ENCODE measurements at regions not wholly inside any gene's neighbourhood (a gene's known extent, or its start where the extent isn't known, plus 50 kb on each side); places are given as distances from the start of the nearest gene placed in this dataset.

GRCh38 chr6:120357447-120357846 lies 976.8 kb downstream of the TBC1D32 start:
- peaks cover 6% of the 10 kb centered on the region for H3K9me3 ChIP-seq (ENCODE audit: control insufficient read depth, low read depth, low read length)
- H3K27me3 ChIP-seq (ENCODE audit: control insufficient read depth, insufficient read depth, low read length), result no peaks in the 10 kb centered on the region
- no peak overlapping the region for H3K9ac ChIP-seq (ENCODE audit: low read length)
- H3K4me1 ChIP-seq (ENCODE audit: control insufficient read depth, low read depth, low read length), result peaks cover 5% of the 10 kb centered on the region
- H3K36me3 ChIP-seq (ENCODE audit: control insufficient read depth, low read depth, low read length), result no peaks in the 10 kb centered on the region
- no peak overlapping the region for H3K27ac ChIP-seq (ENCODE audit: low read length)
- H3K4me3 ChIP-seq (ENCODE audit: low read length), result no peak overlapping the region

- Histone ChIP-seq H3K4me1 (ENCODE audit: control insufficient read depth, low read depth, low read length) (peaks cover 5% of the 10 kb centered on the region), H3K4me3 (ENCODE audit: low read length) (no peak overlapping the region), H3K36me3 (ENCODE audit: control insufficient read depth, low read depth, low read length) (no peaks in the 10 kb centered on the region), H3K27me3 (ENCODE audit: control insufficient read depth, insufficient read depth, low read length) (no peaks in the 10 kb centered on the region), H3K9ac (ENCODE audit: low read length) (no peak overlapping the region), H3K9me3 (ENCODE audit: control insufficient read depth, low read depth, low read length) (peaks cover 6% of the 10 kb centered on the region), H3K27ac (ENCODE audit: low read length) (no peak overlapping the region)
These were observed 978.5 kb downstream of the TBC1D32 start for GRCh38 chr6:120355822-120356221.

GRCh38 chr6:120354452-120355098 lies 979.7 kb downstream of the TBC1D32 start:
- Histone ChIP-seq H3K36me3 (ENCODE audit: control insufficient read depth, low read depth, low read length) (no peaks in the 10 kb centered on the region), H3K9ac (ENCODE audit: low read length) (no peak overlapping the region), H3K9me3 (ENCODE audit: control insufficient read depth, low read depth, low read length) (peaks cover 6% of the 10 kb centered on the region), H3K27ac (ENCODE audit: low read length) (no peak overlapping the region), H3K4me3 (ENCODE audit: low read length) (no peak overlapping the region), H3K4me1 (ENCODE audit: control insufficient read depth, low read depth, low read length) (peaks cover 5% of the 10 kb centered on the region), H3K27me3 (ENCODE audit: control insufficient read depth, insufficient read depth, low read length) (no peaks in the 10 kb centered on the region)

GRCh38 chr6:120352491-120352890 lies 981.8 kb downstream of the TBC1D32 start:
- no peaks in the 10 kb centered on the region for H3K36me3 ChIP-seq (ENCODE audit: control insufficient read depth, low read depth, low read length)
- no peak overlapping the region for H3K9ac ChIP-seq (ENCODE audit: low read length)
- H3K9me3 ChIP-seq (ENCODE audit: control insufficient read depth, low read depth, low read length), result no peaks in the 10 kb centered on the region
- no peak overlapping the region for H3K27ac ChIP-seq (ENCODE audit: low read length)
- peaks cover 5% of the 10 kb centered on the region for H3K4me1 ChIP-seq (ENCODE audit: control insufficient read depth, low read depth, low read length)
- no peaks in the 10 kb centered on the region for H3K27me3 ChIP-seq (ENCODE audit: control insufficient read depth, insufficient read depth, low read length)
- H3K4me3 ChIP-seq (ENCODE audit: low read length), result no peak overlapping the region

- Histone ChIP-seq H3K4me3 (ENCODE audit: low read length) (no peak overlapping the region), H3K36me3 (ENCODE audit: control insufficient read depth, low read depth, low read length) (no peaks in the 10 kb centered on the region), H3K4me1 (ENCODE audit: control insufficient read depth, low read depth, low read length) (peaks cover 5% of the 10 kb centered on the region), H3K9me3 (ENCODE audit: control insufficient read depth, low read depth, low read length) (no peaks in the 10 kb centered on the region), H3K27me3 (ENCODE audit: control insufficient read depth, insufficient read depth, low read length) (no peaks in the 10 kb centered on the region), H3K9ac (ENCODE audit: low read length) (no peak overlapping the region), H3K27ac (ENCODE audit: low read length) (no peak overlapping the region)
These were observed 985.4 kb downstream of the TBC1D32 start for GRCh38 chr6:120348926-120349325.

- no peaks in the 10 kb centered on the region for H3K27me3 ChIP-seq (ENCODE audit: control insufficient read depth, insufficient read depth, low read length)
- H3K4me3 ChIP-seq (ENCODE audit: low read length), result no peak overlapping the region
- no peaks in the 10 kb centered on the region for H3K36me3 ChIP-seq (ENCODE audit: control insufficient read depth, low read depth, low read length)
- no peak overlapping the region for H3K27ac ChIP-seq (ENCODE audit: low read length)
- no peaks in the 10 kb centered on the region for H3K4me1 ChIP-seq (ENCODE audit: control insufficient read depth, low read depth, low read length)
- no peak overlapping the region for H3K9ac ChIP-seq (ENCODE audit: low read length)
- no peaks in the 10 kb centered on the region for H3K9me3 ChIP-seq (ENCODE audit: control insufficient read depth, low read depth, low read length)
These were observed 979.0 kb upstream of the MAN1A1 start for GRCh38 chr6:120328521-120328920.

GRCh38 chr6:120320481-120321162 lies 971.1 kb upstream of the MAN1A1 start:
- no peaks in the 10 kb centered on the region for H3K9me3 ChIP-seq (ENCODE audit: control insufficient read depth, low read depth, low read length)
- H3K27me3 ChIP-seq (ENCODE audit: control insufficient read depth, insufficient read depth, low read length), result no peaks in the 10 kb centered on the region
- no peak overlapping the region for H3K9ac ChIP-seq (ENCODE audit: low read length)
- H3K4me3 ChIP-seq (ENCODE audit: low read length), result no peak overlapping the region
- H3K27ac ChIP-seq (ENCODE audit: low read length), result no peak overlapping the region
- no peaks in the 10 kb centered on the region for H3K36me3 ChIP-seq (ENCODE audit: control insufficient read depth, low read depth, low read length)
- H3K4me1 ChIP-seq (ENCODE audit: control insufficient read depth, low read depth, low read length), result no peaks in the 10 kb centered on the region

- H3K4me3 ChIP-seq (ENCODE audit: low read length), result no peak overlapping the region
These were observed 954.7 kb upstream of the MAN1A1 start for GRCh38 chr6:120304223-120304622.

GRCh38 chr6:120303527-120303926 lies 954.0 kb upstream of the MAN1A1 start:
- H3K36me3 ChIP-seq (ENCODE audit: control insufficient read depth, low read depth, low read length), result no peaks in the 10 kb centered on the region
- no peak overlapping the region for H3K27ac ChIP-seq (ENCODE audit: low read length)
- H3K9me3 ChIP-seq (ENCODE audit: control insufficient read depth, low read depth, low read length), result no peaks in the 10 kb centered on the region

More at GRCh38 chr6:120304223-120304622, 954.7 kb upstream of the MAN1A1 start:
- Histone ChIP-seq H3K27ac (ENCODE audit: low read length) (no peak overlapping the region), H3K9me3 (ENCODE audit: control insufficient read depth, low read depth, low read length) (no peaks in the 10 kb centered on the region), H3K36me3 (ENCODE audit: control insufficient read depth, low read depth, low read length) (no peaks in the 10 kb centered on the region), H3K27me3 (ENCODE audit: control insufficient read depth, insufficient read depth, low read length) (no peaks in the 10 kb centered on the region), H3K4me1 (ENCODE audit: control insufficient read depth, low read depth, low read length) (no peaks in the 10 kb centered on the region), H3K9ac (ENCODE audit: low read length) (no peak overlapping the region)

GRCh38 chr6:120302041-120302440 lies 952.5 kb upstream of the MAN1A1 start:
- Histone ChIP-seq H3K4me1 (ENCODE audit: control insufficient read depth, low read depth, low read length) (peaks cover 7% of the 10 kb centered on the region), H3K27ac (ENCODE audit: low read length) (no peak overlapping the region), H3K9me3 (ENCODE audit: control insufficient read depth, low read depth, low read length) (no peaks in the 10 kb centered on the region), H3K9ac (ENCODE audit: low read length) (no peak overlapping the region), H3K4me3 (ENCODE audit: low read length) (no peak overlapping the region), H3K27me3 (ENCODE audit: control insufficient read depth, insufficient read depth, low read length) (no peaks in the 10 kb centered on the region), H3K36me3 (ENCODE audit: control insufficient read depth, low read depth, low read length) (no peaks in the 10 kb centered on the region)

More at GRCh38 chr6:120303527-120303926, 954.0 kb upstream of the MAN1A1 start:
- Histone ChIP-seq H3K27me3 (ENCODE audit: control insufficient read depth, insufficient read depth, low read length) (no peaks in the 10 kb centered on the region), H3K4me1 (ENCODE audit: control insufficient read depth, low read depth, low read length) (no peaks in the 10 kb centered on the region), H3K9ac (ENCODE audit: low read length) (no peak overlapping the region), H3K4me3 (ENCODE audit: low read length) (no peak overlapping the region)

- Histone ChIP-seq H3K4me3 (ENCODE audit: low read length) (no peak overlapping the region), H3K9me3 (ENCODE audit: control insufficient read depth, low read depth, low read length) (no peaks in the 10 kb centered on the region), H3K9ac (ENCODE audit: low read length) (no peak overlapping the region), H3K27me3 (ENCODE audit: control insufficient read depth, insufficient read depth, low read length) (no peaks in the 10 kb centered on the region), H3K27ac (ENCODE audit: low read length) (no peak overlapping the region), H3K36me3 (ENCODE audit: control insufficient read depth, low read depth, low read length) (no peaks in the 10 kb centered on the region), H3K4me1 (ENCODE audit: control insufficient read depth, low read depth, low read length) (no peaks in the 10 kb centered on the region)
These were observed 941.4 kb upstream of the MAN1A1 start for GRCh38 chr6:120290964-120291363.

GRCh38 chr6:120282005-120282404 lies 932.4 kb upstream of the MAN1A1 start:
- Histone ChIP-seq H3K9me3 (ENCODE audit: control insufficient read depth, low read depth, low read length) (no peaks in the 10 kb centered on the region), H3K36me3 (ENCODE audit: control insufficient read depth, low read depth, low read length) (no peaks in the 10 kb centered on the region), H3K4me1 (ENCODE audit: control insufficient read depth, low read depth, low read length) (no peaks in the 10 kb centered on the region), H3K4me3 (ENCODE audit: low read length) (no peak overlapping the region), H3K27ac (ENCODE audit: low read length) (no peak overlapping the region), H3K27me3 (ENCODE audit: control insufficient read depth, insufficient read depth, low read length) (no peaks in the 10 kb centered on the region), H3K9ac (ENCODE audit: low read length) (no peak overlapping the region)
